ENCODE measurements at regions not wholly inside any gene's neighbourhood (a gene's known extent, or its start where the extent isn't known, plus 50 kb on each side); places are given as distances from the start of the nearest gene placed in this dataset.

GRCh38 chr3:194973366-194974000, 287.8 kb downstream of the FAM43A start:
- no peak for DNase-seq

GRCh38 chr3:194974468-194975135, 288.9 kb downstream of the FAM43A start:
- no peak for DNase-seq

DNA sequence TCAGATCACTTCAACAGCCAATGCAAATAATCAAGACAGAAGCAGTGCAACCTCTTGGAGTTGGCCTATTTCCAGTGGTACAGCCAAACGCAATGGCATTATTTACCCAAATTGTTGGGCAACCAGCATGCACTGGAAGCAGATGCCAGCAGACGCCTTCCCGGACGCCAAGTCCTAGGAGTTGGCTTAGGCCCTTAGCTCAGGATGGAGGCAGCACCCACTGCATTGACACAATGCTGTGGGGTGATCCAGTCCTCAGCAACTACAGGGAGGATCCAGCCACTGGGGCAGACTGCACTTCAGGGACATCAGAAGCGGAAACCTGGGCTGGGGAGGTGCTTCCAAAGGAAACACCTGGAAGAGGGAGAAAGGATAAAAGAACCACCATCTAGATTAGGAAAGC, 290.4 kb downstream of the FAM43A start:
- no peak for DNase-seq

GRCh38 chr3:194976874-194977273, 291.2 kb downstream of the FAM43A start:
- no peak for DNase-seq

GRCh38 chr3:194977356-194977755, 291.7 kb downstream of the FAM43A start:
- DNase-seq = no peak

- DNase-seq = no peak
Measured at GRCh38 chr3:194979173-194979572, 291.8 kb downstream of the XXYLT1 start.

GRCh38 chr3:194982472-194982871, 288.5 kb downstream of the XXYLT1 start:
- DNase-seq = no peak

- DNase-seq = no peak
Measured at GRCh38 chr3:194983121-194983520, 287.8 kb downstream of the XXYLT1 start.

DNA sequence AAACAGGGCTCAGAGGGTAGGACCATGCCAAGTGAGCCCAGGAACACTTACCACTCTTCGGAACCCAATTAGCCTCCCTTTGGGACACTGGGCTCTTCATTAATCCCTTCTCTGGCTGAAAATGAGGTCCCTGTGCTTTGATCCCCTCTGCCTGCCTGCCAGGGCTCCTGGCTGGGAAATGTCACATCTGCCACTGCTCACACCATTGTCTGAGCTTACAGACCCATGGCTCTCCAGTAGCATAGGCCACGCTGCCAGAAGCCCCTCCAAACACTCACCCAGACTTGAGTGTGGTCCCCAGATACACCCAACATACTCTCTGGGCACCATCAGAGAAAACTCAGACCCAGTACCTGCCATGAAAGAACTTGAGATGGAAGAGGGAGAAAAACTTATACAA, 287.3 kb downstream of the XXYLT1 start:
- no peak for DNase-seq

GRCh38 chr3:194984066-194984465, 286.9 kb downstream of the XXYLT1 start:
- DNase-seq = no peak

DNA sequence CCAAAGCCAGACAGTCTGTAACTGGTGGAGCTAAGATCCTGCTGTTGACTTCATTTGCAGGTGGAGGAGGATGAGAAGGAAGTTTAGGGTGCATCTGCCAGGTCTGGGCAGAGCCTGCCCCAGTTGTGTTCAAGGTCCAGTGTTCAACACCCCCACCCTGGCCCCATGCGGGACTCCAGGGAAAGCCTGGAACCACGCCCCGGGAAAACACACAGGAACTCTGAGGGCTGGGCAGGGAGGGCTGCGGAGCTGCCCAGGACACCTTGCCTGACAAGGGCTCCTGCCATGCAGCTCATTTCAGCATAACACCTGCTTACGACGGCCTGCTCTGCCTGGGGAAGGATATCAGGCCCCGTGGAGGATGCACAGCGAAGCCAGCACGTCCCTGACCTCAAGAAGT, 286.3 kb downstream of the XXYLT1 start:
- no peak for DNase-seq

GRCh38 chr3:194985031-194985578, 285.9 kb downstream of the XXYLT1 start:
- DNase-seq = no peak

DNA sequence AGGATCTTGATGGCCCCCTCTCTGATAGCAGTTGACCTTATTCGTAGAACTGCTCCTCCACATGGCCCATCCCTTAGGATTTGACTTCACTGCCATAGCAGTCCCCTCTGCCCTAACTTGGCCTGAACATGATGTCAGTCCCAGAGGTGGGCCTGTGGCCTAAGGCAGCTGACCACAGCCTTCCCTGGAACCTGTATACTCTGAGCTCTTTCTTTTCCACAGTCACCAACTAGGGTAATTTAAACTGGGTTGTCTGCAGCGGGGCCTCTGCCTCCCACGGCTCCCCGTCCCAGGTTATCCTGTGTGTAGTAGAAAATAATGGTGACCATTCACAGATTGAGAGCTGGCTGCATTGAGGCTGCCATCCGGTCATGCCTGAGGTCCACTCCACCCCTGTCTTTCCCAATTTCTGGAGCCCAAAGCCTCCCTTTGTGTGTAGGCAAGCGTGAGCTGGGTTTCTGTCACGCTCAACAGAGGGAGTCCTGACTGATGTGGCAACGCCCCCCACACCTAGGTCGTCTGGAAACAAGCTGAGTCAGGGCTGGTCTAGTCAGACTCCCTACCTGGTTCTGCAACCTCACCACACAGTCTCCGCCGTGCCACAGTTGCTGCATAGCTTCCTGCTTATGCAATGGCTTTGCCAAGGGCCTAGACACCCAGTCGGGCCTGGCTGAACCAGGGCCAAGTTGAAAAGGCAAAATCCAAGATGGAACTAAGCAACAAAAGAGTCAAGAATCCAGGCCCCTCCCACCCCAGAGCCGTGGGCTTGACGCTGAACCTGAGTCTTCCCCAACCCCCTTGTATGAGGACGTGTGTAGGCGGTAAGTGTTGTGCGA, 284.5 kb downstream of the XXYLT1 start:
- DNase-seq = no peak

DNA sequence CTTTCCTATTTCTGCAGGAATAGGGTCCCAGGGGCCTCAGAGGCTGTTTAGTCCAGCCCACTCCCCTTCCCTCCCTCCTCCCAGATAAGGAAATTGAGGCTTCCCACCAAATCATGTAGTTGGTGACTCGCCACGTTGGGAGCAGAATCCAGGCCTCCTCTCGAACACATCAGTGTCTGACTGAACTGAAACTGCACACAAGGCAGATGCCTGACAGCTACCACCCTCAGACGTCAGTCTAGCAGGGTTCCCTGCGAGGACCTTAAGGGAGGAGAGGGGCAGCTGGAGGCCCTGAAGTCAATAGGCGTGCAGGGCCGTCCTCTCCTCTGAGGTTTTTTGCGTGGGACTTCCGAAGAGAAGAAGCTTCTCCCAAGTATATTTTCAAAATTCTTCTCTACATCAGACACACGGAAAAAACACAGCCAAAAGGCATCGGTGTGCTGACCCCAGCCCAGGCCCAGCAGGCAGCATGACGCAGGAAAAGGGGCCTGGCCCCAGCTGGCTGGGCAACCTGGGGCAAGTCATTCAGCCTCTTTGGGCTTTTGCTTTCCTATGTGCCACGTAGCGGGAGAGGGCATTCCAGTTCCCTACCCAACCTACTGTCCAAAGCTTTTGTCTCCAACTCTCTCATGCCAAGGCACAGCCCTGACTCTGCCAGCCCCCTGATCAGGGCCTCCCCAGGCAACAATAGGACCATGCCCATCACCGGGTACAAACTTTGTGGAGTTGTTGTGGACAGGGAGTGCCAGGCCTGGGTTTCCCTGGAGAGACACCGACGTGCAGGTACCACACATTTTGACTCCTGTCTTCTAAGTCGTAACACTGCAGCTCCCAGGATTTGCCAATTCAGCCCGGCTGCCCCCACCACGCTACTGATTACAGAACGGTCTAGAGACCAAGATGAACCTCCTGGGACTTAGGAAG, 283.1 kb downstream of the XXYLT1 start:
- DNase-seq = no peak

DNA sequence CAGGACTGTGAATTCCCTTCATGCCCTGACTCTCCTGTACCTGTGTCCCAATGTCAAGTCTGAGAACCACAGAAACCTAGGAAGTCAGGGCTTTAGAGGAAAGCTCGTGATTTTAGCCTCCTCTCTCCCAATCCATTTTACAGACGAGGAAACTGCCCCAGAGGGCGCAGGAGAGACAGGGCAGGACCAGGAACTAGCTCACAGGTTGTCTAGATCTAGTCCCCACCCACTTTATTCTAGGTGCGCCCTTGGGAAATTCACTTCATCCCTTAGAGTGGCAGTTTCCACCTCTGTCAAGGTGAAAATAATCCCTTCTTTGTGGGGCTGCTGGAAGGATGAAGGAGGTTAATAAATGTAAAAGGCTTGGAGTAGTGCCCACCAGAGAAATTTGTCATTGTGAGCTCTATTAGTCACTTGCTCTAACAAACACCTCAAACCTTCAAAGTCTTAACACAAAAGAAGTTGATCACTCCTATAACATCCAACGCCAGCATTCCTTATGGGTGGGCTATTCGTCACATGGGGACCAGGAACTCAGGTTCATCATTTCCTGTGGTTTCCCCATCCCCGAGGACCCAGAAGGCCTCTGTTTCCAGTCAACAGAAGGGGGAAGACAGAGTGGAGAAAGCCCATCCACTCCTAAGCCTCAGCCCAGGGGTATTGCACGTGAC, 282.3 kb downstream of the XXYLT1 start:
- DNase-seq = no peak

GRCh38 chr3:194989241-194989640, 281.7 kb downstream of the XXYLT1 start:
- no peak for DNase-seq

DNA sequence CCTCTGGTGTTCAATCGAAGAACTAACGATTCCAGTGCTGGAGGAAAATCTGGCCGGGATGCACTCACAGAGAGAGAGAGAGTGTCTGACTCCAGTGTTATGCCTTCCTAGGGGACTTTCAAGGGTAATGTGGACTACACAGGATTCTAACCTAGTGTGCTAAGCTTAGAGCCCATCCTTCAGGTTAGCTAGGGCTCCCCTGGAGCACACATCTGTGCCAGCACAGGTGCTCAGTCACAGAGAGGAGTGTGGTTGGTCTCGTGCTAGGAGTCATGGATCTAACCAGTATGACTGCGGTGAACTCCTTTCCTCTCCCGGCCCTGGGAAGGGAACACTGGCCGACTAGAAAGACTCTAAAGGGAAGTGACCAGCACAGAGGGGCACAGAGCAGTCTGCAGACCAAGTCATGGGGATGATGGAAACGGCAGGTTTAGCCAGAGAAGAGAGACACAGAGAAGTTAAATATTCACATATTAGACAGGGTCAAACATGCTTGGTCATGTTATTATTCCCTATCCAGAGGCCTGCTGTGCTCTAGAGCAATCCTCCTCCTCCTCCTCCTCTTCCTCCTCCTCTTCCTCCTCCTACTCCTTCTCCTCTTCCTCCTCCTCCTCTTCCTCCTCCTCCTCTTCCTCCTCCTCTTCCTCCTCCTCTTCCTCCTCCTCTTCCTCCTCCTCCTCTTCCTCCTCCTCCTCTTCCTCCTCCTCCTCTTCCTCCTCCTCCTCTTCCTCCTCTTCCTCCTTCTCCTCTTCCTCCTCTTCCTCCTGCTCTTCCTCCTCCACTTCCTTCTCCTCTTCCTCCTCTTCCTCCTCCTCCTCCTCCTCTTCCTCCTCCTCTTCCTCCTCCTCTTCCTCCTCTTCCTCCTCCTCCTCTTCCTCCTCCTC, 280.3 kb downstream of the XXYLT1 start:
- DNase-seq = no peak

GRCh38 chr3:194991338-194991654, 279.7 kb downstream of the XXYLT1 start:
- DNase-seq = no peak

DNA sequence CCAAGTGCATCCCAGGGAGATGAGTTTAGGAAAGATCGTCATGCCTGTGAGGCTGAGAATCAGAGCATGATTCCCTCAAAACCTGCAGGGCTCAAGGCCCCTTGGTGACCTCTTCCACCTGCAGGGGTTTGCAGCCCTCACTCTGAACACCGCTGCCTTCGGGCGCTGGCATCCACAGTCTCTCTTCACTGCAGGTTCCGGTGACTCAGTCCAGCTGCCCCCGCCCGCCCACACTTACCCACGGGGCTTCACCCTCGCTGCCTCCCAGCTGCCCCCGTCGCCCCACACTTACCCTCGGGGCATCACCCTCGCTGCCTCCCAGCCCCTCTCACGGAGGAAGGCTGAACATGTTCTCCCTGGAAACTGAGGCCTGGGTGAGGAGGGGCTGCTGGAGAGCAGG, 277.1 kb downstream of the XXYLT1 start:
- no peak for DNase-seq

DNA sequence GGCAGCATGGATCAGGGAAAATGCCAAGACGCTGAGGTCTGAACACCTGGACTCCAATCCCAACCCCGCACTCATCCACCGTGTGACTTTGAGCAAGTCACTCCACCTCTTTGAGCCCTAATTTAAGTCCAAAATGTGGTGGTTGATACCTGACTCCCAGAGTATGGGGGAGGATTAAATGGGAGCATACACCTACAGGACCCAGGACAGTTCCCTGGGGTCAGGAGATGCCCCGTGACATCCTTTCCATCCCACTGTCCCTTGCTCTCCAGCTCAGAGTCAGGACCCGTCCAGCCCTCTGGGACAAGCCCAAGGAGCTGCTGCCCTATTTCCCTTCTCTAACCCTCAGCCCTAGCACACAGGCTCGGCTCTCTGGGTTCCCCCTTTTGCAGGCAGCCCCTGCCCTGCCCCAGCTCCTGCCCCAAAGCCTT, 276.4 kb downstream of the XXYLT1 start:
- DNase-seq = no peak

GRCh38 chr3:194995334-194995733, 275.6 kb downstream of the XXYLT1 start:
- DNase-seq = no peak

All from hindlimb muscle (tissue), 1 donor.